Ishikawa (cell line): ENCODE measurements at regions not wholly inside any gene's neighbourhood (a gene's known extent, or its start where the extent isn't known, plus 50 kb on each side); places are given as distances from the start of the nearest gene placed in this dataset.

Experiments used
- CEBPB ChIP-seq: IDR thresholded peaks from 2 replicates; pipeline ENCODE4 v1.6.1; 2012
- CREB1 ChIP-seq: IDR thresholded peaks from 2 replicates; pipeline ENCODE4 v1.6.1; 2012; ENCODE audit warnings: low read depth
- EGR1 ChIP-seq: IDR thresholded peaks from 2 replicates; pipeline ENCODE4 v1.6.1; 2012
- EP300 ChIP-seq: IDR thresholded peaks from 2 replicates; pipeline ENCODE4 v1.6.1; 2012; ENCODE audit warnings: borderline replicate concordance
- FOXM1 ChIP-seq: IDR thresholded peaks from 2 replicates; pipeline ENCODE4 v1.6.1; 2012; ENCODE audit warnings: low read depth, borderline replicate concordance
- MAX ChIP-seq: IDR thresholded peaks from 2 replicates; pipeline ENCODE4 v1.6.1; 2012
- NFIC ChIP-seq: IDR thresholded peaks from 2 replicates; pipeline ENCODE4 v1.6.1; 2012
- RAD21 ChIP-seq: IDR thresholded peaks from 2 replicates; pipeline ENCODE4 v1.6.1; 2012; ENCODE audit warnings: low read depth
- REST ChIP-seq: IDR thresholded peaks from 2 replicates; pipeline ENCODE4 v1.6.1; 2012; ENCODE audit warnings: low read depth, mild to moderate bottlenecking
- TAF1 ChIP-seq: IDR thresholded peaks from 2 replicates; pipeline ENCODE4 v1.6.1; 2012; ENCODE audit warnings: low read depth, mild to moderate bottlenecking
- TCF12 ChIP-seq: IDR thresholded peaks from 2 replicates; pipeline ENCODE4 v1.6.1; 2012; ENCODE audit warnings: low read depth
- TEAD4 ChIP-seq: IDR thresholded peaks from 2 replicates; pipeline ENCODE4 v1.6.1; 2012
- USF1 ChIP-seq: IDR thresholded peaks from 2 replicates; pipeline ENCODE4 v1.6.1; 2012
- YY1 ChIP-seq: IDR thresholded peaks from 2 replicates; pipeline ENCODE4 v1.6.1; 2012; ENCODE audit warnings: low read depth
- ZBTB7A ChIP-seq: IDR thresholded peaks from 2 replicates; pipeline ENCODE4 v1.6.1; 2012; ENCODE audit warnings: low read depth

GRCh38 chr20:22462975-22463914, 121.1 kb downstream of the FOXA2 start:
- TF ChIP-seq EP300 (no peak), ZBTB7A (no peak), CEBPB (no peak), CREB1 (no peak), TEAD4 (no peak), FOXM1 (no peak), YY1 (no peak), USF1 (no peak), REST (no peak), TAF1 (no peak), RAD21 (no peak), NFIC (no peak), MAX (no peak), EGR1 (no peak), TCF12 (no peak)

GRCh38 chr20:22460803-22461202, 123.6 kb downstream of the FOXA2 start:
- TF ChIP-seq USF1 (no peak), CREB1 (no peak), CEBPB (no peak), TEAD4 (no peak), RAD21 (no peak), EP300 (no peak), YY1 (no peak), EGR1 (no peak), NFIC (no peak), MAX (no peak), ZBTB7A (no peak), TAF1 (no peak), TCF12 (no peak), REST (no peak), FOXM1 (no peak)

- no peak for TF ChIP-seq NFIC
- no peak for TF ChIP-seq TAF1
- no peak for TF ChIP-seq CEBPB
- TF ChIP-seq YY1, result no peak
- no peak for TF ChIP-seq USF1
- TF ChIP-seq REST, result no peak
- TF ChIP-seq CREB1, result no peak
- no peak for TF ChIP-seq MAX
- no peak for TF ChIP-seq TCF12
Measured at GRCh38 chr20:22460231-22460630, 124.1 kb downstream of the FOXA2 start.

- TF ChIP-seq TAF1 (no peak), EGR1 (no peak), FOXM1 (no peak), EP300 (no peak), NFIC (no peak), RAD21 (no peak), CREB1 (no peak), CEBPB (no peak), YY1 (no peak), TEAD4 (no peak), ZBTB7A (no peak), REST (no peak), USF1 (no peak), MAX (no peak), TCF12 (no peak)
Measured at GRCh38 chr20:22459754-22460153, 124.6 kb downstream of the FOXA2 start.
